GM18520 (cell line): ENCODE measurements at regions not wholly inside any gene's neighbourhood (a gene's known extent, or its start where the extent isn't known, plus 50 kb on each side); places are given as distances from the start of the nearest gene placed in this dataset.

Experiments
- ATAC-seq: cut with Tn5 transposase; IDR thresholded peaks from one replicate; pipeline ENCODE4 v1.9.1; 2021; ENCODE audit not compliant: unreplicated experiment

DNA sequence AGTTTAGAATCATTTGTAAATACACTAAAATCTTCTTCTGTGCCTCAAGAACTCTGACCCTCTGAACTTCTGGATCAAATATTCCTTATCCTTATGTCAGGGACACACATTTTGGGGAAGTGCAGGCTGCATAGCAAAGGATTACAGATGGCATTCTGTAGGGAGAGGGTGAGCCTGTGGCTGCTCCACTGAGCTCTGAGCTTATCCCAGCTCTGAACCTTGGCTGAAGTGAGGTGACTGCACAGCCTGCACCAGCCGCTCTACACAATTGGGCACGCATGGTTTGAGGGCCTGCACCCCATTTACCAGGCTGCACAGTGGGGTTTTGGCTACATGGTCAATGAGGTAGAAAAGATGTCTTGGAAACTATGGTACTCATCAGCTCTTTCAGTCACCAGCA, 251.6 kb downstream of the GALR1 start:
- no peak for ATAC-seq

- no peak for ATAC-seq
Measured at GRCh38 chr18:77505499-77505898, 255.9 kb downstream of the GALR1 start.

- ATAC-seq = no peak
Measured at GRCh38 chr18:77512152-77512551, 262.5 kb downstream of the GALR1 start.

GRCh38 chr18:77517901-77518300, 268.3 kb downstream of the GALR1 start:
- no peak for ATAC-seq

- ATAC-seq = no peak
Measured at GRCh38 chr18:77520767-77521166, 271.1 kb downstream of the GALR1 start.

GRCh38 chr18:77522051-77522675, 272.5 kb downstream of the GALR1 start:
- no peak for ATAC-seq

DNA sequence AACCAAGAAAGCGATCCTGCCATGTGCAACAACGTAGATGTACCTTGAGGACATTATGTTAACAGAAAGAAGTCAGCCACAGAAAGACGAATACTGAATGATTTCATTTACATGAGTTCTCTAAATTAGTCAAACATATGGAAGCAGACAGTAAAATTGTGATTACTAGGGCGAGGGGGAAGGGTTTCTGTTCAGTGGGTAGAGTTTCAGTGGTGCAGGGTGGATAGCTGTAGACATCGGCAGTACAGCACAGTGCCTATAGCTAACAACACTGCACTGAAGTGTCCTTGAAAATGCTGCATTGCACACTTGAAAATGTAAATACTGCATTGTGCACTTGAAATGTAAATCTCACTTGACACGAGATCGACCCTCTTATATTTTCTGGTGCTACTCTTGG, 275.3 kb downstream of the GALR1 start:
- ATAC-seq = no peak

GRCh38 chr18:77526962-77527361, 277.3 kb downstream of the GALR1 start:
- ATAC-seq = no peak

DNA sequence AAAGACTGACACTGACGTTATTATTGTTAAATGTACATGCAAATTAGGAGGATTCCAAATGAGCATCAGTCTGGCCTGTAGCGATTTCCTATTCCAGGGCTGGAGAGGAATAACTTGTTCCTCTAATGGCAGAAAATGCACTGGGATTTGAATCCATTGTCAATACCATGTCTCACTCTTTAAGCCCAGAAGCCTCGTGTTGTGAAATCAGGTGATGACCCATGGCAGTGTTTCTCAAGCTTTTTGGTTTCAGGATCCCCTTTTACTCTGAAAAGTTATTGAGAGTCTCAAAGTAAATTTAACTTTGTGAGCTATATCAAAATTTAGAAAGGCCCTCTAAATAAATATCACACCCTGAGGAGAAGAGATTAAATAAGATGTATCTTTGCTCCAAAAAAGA, 279.2 kb downstream of the GALR1 start:
- ATAC-seq = no peak

DNA sequence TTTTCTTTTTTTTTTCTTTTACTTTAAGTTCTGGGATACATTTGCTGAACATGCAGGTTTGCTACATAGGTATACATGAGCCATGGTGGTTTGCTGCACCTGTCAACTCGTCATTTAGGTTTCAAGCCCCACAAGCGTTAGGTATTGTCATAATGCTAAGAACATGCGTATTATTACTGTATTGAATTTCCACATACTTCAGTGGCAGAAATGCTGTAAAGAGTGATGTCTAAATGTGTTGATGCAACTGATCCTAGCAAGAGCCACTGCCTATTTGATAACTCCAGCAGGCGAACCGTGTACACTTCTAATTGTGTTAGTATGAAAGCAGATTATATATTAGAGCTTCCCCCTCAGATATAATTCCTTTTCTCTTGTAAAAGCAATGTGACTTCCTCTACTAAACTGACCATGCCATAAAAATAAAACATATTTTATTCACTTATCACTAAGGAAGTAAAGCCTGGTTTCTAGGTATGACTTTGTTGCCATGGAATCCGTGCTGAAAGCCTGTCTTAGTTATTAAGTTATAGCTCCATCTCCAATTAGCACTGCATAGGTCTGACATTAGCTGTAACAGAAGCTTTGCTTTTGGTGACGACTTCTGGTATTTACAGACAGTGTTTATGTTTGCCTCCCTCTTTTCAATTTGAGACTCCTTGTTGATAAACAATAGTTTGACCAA, 280.0 kb downstream of the GALR1 start:
- ATAC-seq = no peak

GRCh38 chr18:77530732-77531131, 281.1 kb downstream of the GALR1 start:
- no peak for ATAC-seq

- no peak for ATAC-seq
Measured at GRCh38 chr18:77539860-77540259, 290.2 kb downstream of the GALR1 start.

DNA sequence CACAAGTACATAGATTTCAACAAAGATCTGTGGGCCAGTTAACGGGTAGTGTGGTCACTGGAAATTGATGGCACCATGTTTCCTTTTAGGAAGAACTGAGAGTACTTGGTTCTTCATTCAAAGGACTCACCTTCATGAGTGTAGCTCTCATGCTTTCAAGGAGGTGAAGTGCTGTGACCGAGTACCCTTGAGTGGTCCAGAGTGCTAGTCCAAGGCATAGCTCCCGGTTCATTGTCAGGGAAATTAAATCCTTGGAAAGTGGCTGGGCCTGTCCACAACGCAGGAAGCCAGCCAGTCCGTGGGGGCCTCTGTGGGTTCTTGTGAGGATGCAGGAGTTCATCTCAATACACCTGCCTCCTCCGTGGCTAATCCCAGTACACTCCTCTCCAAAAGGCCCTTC, 295.1 kb downstream of the GALR1 start:
- ATAC-seq = no peak

DNA sequence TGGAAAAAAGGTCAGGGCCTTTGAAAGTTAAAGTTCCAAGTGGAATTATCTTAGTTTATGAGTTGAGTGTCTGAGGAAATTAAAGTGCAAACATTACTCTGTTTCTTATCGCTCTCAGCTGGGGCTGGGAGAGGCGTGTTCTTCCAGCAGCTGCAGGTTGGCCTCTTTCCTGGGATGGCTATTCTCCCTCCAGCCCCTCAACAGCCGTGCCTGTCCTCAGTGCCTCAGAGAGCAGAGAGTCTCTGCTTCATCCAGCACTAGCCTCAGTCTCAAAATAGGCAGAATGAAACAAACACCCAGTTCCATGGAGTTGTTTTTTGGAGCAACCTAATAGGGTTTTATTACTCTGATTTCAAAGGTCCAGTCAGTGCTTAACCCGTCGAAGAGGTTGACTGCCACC, 298.1 kb downstream of the GALR1 start:
- ATAC-seq = no peak

GRCh38 chr18:77548790-77549420, 299.3 kb downstream of the GALR1 start:
- no peak for ATAC-seq

- no peak for ATAC-seq
Measured at GRCh38 chr18:77550625-77551024, 301.0 kb downstream of the GALR1 start.

DNA sequence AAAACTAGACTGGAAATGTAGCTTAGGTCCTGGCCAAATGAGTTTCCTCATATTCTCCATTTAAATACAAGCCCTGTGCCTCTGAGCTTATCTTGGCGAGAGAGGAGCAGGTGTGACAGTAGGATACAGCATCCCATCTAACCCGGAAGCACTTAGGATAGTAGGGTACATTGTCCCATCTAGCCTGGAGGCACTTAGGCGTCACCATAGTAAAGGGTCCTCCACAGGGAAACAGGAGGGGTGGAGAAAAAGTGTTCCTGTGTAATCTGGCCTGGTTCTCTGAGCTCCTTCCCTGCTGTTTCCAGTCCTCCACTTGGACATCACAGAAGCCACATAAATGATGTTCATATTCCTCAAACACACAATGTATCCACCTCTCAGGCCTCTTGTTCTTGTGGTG, 301.4 kb downstream of the GALR1 start:
- no peak for ATAC-seq

DNA sequence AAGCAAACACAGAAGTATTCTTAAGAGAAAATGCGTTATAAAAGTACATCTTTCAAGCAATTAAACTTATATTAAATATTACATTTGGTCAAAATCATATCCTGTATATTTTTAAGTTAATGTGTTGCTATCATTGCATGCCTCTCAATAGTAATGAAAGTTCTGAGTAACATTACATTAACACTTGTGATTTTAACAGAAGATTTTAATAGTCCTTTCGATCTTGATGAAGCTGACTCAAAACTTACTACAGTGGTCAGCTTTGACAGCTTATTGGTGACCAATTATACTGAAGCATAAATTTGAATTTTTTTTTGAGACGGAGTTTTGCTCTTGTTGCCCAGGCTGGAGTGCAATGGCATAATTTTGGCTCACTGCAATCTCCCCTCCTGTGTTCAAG, 303.3 kb downstream of the GALR1 start:
- ATAC-seq = no peak

- ATAC-seq = no peak
Measured at GRCh38 chr18:77554061-77554460, 304.4 kb downstream of the GALR1 start.

- ATAC-seq = no peak
Measured at GRCh38 chr18:77557046-77557587, 307.5 kb downstream of the GALR1 start.

DNA sequence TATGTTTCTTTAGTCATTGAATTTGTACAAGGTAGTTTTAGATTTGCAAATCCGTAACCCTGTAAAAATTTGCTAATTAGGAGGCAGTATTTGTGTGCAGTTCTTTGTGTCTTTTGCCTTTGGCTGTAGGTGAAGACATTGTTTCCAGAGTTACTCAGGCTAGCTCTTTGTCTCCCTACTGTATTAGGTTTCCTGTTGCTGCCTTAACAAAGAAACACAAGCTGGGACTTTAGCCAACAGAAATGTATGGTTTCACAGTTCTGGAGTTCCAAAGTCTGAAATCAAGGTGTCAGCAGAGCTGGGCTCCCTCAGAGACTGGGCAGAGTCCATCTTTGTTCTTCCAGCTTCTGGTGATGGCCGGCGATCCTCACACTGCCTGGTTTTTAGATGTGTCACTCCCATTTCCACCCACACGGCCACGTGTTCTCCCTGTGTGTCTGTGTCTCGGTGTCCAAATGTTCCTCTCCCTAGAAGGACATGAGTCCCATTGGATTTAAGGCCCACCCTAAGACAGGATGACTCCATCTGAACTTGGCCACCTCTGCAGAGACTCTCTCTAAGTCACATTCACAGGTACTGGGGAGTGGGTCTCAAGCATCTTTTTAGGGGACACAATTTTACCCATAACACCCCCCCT, 309.7 kb downstream of the GALR1 start:
- no peak for ATAC-seq
